ENCODE measurements at regions not wholly inside any gene's neighbourhood (a gene's known extent, or its start where the extent isn't known, plus 50 kb on each side); places are given as distances from the start of the nearest gene placed in this dataset.

DNA sequence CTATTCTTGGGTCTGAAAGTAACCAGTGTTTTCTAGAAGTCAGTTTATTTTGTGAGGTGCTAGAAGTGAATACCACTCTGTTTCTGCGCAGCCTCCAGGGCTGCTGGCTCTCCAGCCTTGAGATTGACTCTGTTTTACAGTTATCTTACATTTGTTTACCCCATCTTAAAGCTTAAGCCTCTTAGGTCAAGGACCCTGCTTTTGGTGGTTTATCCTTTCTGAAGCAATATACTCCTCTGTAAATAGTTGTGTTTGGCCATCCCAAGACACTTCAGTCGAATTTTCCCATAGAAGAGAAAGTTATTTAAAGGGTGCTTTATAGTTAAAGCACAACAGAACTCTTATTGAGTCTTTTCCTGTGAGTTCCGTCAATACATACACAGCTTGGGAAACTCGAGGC is 190.6 kb upstream of the RSPO3 start:
- CTCF ChIA-PET = no interaction called here
- H3K36me3 Mint-ChIP-seq (ENCODE audit: low read depth) = no peaks in the 10 kb centered on the region

DNA sequence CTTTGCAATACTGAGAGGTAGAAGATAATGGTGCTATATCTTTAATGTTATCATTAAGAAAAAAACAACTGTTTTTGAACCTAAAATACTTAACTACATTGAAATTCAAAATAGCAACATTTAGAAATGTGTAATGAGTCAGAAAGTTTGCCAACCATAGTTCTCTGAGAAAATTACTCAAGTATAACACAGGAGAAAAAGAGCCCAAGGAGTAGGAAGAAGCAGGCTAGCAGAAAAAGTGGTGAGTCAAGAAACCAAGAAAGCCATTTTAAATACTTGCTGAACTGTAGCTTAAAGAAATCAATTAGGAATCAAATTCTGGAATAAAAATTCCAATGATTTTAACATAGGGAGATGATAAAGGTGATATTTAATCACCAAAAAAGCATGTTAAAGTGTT is 181.0 kb upstream of the RSPO3 start:
- intact Hi-C loops (cut with micrococcal nuclease) = no loop called here
- POLR2A ChIA-PET = no interaction called here

More for the DNA sequence above, 190.6 kb upstream of the RSPO3 start:
- POLR2A ChIA-PET = no interaction called here
- no peak overlapping the region for H3K27ac Mint-ChIP-seq
- H3K4me3 Mint-ChIP-seq = no peak overlapping the region
- no peak for TF ChIP-seq CTCF (IDR thresholded peaks at IDR 0.05)
- no peaks in the 10 kb centered on the region for H3K9me3 Mint-ChIP-seq
- no peak for ATAC-seq
- no peaks in the 10 kb centered on the region for H3K4me1 Mint-ChIP-seq (ENCODE audit: low read depth)
- DNase-seq = no peak
- no peaks in the 10 kb centered on the region for H3K27me3 Mint-ChIP-seq
- intact Hi-C loops (cut with micrococcal nuclease) = no loop called here

DNA sequence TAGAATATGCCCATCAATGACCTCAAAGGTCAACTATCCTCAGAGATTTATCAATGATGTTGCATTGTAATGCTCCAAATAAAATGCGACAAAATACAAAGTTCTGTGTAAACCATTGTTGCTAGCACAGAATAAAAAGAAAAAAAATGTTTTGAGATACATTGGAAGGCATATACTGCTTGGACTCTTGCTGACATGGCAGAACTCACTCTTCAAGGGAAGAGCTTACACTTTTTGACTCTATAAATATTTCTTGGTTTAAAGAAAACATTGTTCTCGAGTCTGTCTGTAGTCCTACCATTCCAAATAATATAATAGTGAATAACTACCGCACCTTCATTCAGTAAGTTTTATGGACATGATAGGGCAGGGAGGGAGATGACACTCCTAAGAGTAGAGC is 178.7 kb upstream of the RSPO3 start:
- H3K9me3 Mint-ChIP-seq = no peaks in the 10 kb centered on the region
- TF ChIP-seq CTCF (IDR thresholded peaks at IDR 0.05) = no peak
- H3K27me3 Mint-ChIP-seq = no peaks in the 10 kb centered on the region
- ChIA-PET POLR2A (no interaction called here), CTCF (no interaction called here)
- ATAC-seq = no peak
- no peaks in the 10 kb centered on the region for H3K4me1 Mint-ChIP-seq (ENCODE audit: low read depth)
- H3K4me3 Mint-ChIP-seq = no peak overlapping the region
- no peaks in the 10 kb centered on the region for H3K36me3 Mint-ChIP-seq (ENCODE audit: low read depth)
- no peak for DNase-seq
- no peak overlapping the region for H3K27ac Mint-ChIP-seq
- intact Hi-C loops (cut with micrococcal nuclease) = no loop called here

More for the DNA sequence above, 181.0 kb upstream of the RSPO3 start:
- TF ChIP-seq CTCF (IDR thresholded peaks at IDR 0.05) = no peak
- no peaks in the 10 kb centered on the region for H3K9me3 Mint-ChIP-seq
- CTCF ChIA-PET = no interaction called here
- ATAC-seq (no peak), DNase-seq (no peak)
- H3K4me3 Mint-ChIP-seq = no peak overlapping the region
- no peaks in the 10 kb centered on the region for H3K4me1 Mint-ChIP-seq (ENCODE audit: low read depth)
- no peaks in the 10 kb centered on the region for H3K36me3 Mint-ChIP-seq (ENCODE audit: low read depth)
- no peak overlapping the region for H3K27ac Mint-ChIP-seq
- H3K27me3 Mint-ChIP-seq = no peaks in the 10 kb centered on the region

- CTCF ChIA-PET = no interaction called here
- TF ChIP-seq CTCF (IDR thresholded peaks at IDR 0.05) = no peak
- no peak for ATAC-seq
- H3K9me3 Mint-ChIP-seq = no peaks in the 10 kb centered on the region
- POLR2A ChIA-PET = no interaction called here
- H3K36me3 Mint-ChIP-seq (ENCODE audit: low read depth) = no peaks in the 10 kb centered on the region
- intact Hi-C loops (cut with micrococcal nuclease) = no loop called here
- H3K27ac Mint-ChIP-seq = no peak overlapping the region
- DNase-seq = no peak
- H3K27me3 Mint-ChIP-seq = no peaks in the 10 kb centered on the region
- H3K4me1 Mint-ChIP-seq (ENCODE audit: low read depth) = no peaks in the 10 kb centered on the region
- H3K4me3 Mint-ChIP-seq = no peak overlapping the region
Observed at GRCh38 chr6:126941751-126942150, 176.7 kb upstream of the RSPO3 start.

DNA sequence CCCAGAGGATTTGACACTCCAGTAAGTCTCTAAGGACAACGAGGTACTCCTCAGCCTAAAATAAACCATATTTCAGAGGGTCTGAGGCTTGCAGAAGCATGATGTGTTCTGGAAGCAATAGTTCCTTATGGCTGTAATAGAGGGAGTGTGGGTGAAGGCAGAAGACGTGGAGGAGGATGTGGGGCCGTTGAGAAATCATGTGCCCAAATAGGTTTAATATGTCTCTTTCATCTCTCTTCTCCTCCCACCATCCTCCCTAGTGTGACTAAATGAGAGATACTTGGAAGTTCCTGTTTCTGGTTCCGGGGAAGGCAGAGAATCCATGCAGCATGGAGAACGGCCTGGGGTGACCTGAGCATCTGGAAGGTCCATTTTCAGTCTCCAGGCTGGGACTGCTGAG is 174.0 kb upstream of the RSPO3 start:
- no peaks in the 10 kb centered on the region for H3K9me3 Mint-ChIP-seq
- ChIA-PET POLR2A (no interaction called here), CTCF (no interaction called here)
- DNase-seq (no peak), ATAC-seq (no peak)
- no peaks in the 10 kb centered on the region for H3K27me3 Mint-ChIP-seq
- H3K27ac Mint-ChIP-seq = no peak overlapping the region
- no peak overlapping the region for H3K4me3 Mint-ChIP-seq
- TF ChIP-seq CTCF (IDR thresholded peaks at IDR 0.05) = no peak
- no peaks in the 10 kb centered on the region for H3K4me1 Mint-ChIP-seq (ENCODE audit: low read depth)
- intact Hi-C loops (cut with micrococcal nuclease) = no loop called here
- H3K36me3 Mint-ChIP-seq (ENCODE audit: low read depth) = no peaks in the 10 kb centered on the region
